DMS114 treated with DMSO at 0.1 percent for 48 hours (cell line): ENCODE measurements at regions not wholly inside any gene's neighbourhood (a gene's known extent, or its start where the extent isn't known, plus 50 kb on each side); places are given as distances from the start of the nearest gene placed in this dataset.

Experiments
- DNase-seq: peaks from one replicate; lab custom pipeline; 2025; ENCODE audit not compliant: unreplicated experiment; lab: John Stamatoyannopoulos, UW

DNA sequence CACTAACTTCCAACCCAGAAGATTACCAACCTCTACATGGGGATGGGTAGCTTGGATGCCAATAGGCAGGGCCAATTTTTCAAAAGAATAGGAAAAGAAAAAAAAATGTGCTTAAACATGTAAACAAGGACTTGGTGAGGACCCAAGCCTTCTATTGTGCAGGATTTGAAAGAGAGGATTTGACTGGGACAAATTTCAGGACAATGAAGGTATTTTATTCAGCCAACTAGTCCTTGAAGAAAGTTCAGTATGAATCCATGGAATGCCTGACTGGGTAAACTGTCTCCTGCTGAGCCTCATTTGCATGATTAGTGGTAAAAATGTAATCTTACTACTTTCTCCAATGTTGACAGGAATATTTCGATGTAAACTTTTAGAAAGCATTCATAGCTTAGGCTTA is 192.5 kb upstream of the RORB start:
- DNase-seq: no peak

DNA sequence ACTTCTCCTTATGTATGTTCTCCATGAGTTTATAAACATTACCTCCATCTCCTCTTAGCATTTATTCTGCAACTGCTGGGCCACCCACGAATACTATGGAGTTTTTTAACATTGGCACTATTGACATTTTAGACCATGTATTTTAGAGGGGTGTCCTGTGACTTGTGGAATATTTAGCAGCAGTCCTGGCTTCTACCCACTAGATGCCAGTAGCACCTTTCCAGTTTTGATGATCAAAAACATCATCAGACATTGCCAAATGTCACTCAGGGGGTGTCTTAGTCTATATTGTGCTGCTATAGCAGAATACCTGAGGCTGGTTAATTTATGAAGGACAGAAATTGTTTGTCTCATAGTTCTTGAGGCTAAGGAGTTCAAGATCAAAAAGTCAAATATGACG is 187.5 kb upstream of the RORB start:
- no peak for DNase-seq

DNA sequence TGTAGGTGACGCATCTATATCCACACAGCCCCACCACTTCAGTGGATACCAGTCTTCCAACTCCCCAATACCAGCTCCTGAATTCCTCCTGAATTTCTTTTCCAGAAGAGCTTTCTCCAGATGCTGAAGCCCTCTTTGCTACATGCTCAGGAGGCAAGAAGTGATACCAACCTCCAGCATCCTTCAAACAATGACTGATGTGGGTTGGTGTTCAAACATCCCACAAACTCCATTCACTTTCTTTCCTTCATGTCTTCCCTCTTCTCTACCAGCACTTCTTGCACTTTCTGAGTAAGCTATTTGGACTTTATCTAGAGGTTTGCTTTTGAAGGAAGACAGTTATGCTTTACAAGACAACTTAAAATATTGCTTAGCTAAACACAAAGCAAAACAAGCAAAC is 179.9 kb upstream of the RORB start:
- no peak for DNase-seq

DNA sequence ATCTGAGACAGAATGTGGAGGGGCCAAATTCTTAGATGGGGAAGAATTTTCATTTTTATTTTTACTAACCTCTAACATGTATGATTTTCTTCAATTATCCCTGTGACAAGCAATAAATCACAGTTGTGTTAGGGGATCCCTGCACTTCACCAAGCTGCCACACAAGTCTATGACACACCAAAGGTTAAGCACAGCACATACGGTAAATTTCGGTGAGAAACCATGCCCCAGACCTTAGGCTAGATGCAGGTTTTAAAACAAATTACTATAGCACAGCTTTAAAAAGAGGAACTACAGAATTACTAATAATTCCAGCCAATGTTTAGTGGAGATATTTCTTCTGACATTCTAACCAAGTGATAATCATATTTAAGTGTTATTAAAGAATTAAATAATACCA is 175.7 kb upstream of the RORB start:
- DNase-seq: no peak

DNA sequence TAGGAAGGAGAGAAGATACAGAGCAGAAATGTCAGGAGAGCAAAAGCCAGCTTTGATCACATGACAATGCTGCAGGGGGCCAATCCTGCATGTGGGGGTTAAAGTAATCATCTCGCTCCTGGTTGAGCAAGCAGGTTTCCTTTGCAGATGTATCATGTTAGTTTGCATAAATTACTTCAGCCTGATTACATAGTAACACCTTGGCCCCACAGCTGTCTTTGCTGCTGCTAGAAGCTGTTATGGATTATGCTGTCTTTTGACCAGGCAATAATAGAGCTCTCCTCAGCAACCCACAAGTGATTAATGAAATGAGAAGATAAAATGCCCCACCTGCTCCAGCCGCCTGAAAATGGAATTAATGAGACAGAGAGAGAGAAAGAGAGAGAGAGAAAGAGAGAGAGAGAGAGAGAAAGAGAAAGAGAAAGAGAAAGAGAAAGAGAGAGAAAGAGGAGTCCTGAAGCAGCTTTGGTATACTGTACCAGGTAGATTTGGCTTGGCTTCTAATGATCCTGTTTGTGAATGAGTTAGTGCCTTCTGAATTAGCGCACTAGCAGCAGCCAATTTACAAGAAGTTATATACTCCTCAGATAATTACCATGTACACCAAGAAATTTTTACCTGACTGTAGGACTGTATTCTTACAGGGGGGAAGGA is 174.3 kb upstream of the RORB start:
- no peak for DNase-seq

DNA sequence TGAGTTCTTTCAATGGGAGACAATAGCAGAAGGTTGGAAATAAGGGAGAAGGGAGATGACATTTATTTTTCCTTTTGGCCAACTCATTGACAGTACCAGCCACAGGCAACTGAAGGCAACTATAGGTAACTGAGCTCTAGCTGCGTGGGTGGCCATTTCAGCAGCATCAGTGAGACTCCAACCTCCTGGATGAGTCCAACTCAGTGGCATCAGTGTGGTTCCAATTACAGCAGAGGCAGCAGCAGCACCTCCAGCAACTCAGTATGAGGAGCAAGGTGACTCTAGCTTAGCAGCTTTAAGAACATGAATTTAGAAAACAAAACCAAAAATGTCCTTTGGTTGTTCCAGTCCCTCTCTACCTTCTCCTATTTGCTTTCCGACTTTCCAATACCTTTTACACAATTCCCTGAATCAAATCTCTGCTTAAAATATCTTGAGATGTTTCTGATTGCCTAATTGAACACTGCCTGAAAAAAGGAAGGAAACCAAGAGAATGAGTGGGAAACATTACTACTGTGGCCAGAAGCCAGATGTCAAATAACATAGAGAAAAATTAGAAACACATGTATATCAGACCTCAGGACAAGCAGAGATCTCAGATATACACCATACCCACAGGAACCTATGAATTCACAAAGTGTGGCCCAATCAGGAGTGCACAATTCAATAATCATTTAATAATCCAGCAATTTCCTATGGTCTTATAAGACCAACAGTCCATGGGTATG is 166.5 kb upstream of the RORB start:
- DNase-seq: no peak

DNA sequence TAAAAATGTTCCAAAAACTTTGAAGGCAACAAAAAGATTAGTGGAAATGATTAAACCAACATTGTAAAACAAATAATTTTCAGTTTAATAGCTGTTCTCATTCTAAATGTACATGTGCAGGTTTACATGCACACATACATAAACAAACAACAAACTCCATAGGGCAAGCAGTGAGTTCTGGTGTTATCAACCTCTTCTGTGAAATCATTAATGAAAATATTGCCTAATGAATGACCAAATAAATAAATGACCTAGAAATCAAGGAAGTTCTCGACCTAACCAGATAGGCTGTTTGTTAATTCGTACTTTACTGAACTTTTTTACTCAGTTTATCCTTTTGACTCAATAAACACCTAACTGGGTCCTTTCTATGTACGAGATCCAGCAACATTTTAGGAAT is 165.5 kb upstream of the RORB start:
- DNase-seq: no peak

DNA sequence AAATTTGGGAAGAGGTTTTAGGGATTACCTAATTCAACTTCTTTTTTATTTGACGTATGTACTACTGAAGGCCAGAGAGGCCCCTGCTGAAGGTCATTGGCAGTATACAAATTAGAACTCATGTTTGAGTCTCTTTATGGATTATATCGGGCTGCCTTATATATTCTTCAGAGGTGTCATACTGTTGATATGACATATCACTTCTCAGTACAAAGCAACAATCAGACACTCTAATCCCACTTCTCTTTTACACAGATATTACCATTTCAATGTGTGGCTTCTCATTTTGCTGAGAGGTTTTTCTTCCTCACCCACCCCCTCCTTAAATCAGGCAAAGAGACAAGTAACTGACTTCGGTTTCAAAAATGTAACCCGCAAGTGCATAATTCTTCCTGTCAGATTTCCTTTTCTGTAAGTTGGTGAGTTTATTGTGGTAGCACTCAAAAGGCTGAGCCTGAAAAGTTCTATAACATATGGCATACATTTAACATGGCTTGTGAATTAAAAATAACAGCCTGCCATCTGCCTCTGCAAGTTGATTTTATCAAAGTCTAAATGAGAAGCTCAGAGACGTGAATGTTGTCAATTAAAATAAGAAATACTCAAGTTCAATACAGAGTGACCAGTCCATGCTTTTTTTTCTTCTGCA is 163.6 kb upstream of the RORB start:
- DNase-seq: no peak

DNA sequence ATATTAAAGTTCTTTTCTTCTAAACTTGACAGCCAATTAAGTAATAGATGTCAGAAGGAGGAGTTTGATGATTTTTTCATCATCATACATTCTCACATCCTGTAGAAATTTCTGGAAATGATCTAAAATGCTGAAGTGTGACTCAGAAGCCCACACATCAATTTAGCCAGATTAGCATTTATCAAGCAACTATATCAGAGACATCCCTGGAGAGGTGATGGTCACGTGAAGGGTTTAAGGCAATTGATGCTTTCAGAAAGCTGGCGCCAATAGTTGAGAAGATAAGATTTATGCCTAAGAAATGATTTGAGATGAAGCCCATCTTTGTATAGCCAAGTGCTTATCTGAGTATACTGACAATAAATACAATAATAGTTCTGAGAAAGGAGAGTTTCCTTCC is 162.9 kb upstream of the RORB start:
- DNase-seq: no peak

DNA sequence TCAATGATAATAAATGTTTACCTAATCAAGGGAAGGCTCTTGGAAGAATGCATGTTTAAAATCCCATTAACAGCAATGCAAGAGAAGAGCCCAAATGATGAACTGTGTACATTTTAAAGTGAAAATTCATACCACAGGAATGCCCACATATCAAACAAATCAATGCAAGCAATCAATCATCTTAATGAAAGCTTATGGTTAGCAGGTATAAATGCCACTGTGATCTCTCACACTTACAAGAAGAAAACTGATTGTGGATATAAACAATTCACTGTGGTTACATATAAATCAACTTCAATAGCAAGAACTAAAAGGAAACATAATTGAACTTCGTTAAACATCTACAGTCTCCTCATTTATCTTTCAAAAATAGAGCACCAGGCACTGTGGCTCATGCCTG is 161.0 kb upstream of the RORB start:
- no peak for DNase-seq

DNA sequence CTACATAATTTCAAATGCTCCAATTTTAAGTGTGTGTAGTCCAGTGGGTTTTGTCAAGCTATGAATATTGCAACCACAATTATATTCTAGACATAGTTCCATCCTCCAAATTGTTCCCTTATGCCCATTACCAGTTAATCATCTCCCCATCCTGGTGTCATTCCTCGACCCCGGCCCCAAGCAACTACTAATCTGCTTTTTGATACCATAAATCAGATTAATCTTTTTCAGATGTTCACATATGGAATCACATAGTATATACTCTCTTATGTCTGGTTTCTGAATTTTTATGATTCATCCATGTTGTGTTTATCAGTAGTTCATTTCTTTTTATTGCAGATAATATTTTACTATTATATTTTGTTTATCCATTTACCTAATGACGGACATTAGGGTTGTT is 148.4 kb upstream of the RORB start:
- no peak for DNase-seq

DNA sequence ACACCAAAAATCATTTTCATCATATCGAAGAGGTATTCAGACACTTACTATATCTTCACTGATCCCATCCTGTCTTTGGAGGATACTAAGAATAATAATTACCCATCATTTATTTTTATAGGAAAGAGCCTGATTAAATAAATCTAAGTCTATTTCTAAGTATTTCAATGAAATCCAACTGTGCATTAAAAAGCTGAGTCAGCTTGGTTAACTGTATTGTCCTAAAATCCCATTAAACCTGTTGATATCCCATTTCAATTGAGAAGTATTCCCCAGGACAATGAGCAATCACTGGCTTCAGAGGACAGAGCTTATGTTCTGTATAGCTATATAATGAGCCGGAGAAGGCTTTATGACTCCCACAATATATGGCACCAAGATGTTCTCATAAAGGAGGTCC is 142.0 kb upstream of the RORB start:
- DNase-seq: no peak

DNA sequence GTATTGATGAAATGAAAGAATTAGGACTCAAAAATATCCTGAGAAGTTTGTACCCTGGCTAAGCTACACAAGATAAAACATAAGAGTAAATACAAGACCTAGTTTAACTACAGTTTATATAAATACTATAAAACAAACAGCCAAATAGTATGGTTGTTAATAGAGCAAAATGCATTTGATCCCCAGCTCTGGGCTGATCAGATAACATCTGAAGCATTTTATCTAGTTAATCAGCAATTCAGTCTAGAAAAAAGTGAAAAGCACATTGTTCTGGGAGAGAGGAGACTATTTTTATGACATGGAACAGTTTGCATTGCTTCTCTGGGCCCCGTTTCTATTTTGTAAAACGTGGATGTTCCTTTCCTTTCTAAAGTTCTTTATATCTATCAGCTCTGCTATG is 139.6 kb upstream of the RORB start:
- DNase-seq: no peak

DNA sequence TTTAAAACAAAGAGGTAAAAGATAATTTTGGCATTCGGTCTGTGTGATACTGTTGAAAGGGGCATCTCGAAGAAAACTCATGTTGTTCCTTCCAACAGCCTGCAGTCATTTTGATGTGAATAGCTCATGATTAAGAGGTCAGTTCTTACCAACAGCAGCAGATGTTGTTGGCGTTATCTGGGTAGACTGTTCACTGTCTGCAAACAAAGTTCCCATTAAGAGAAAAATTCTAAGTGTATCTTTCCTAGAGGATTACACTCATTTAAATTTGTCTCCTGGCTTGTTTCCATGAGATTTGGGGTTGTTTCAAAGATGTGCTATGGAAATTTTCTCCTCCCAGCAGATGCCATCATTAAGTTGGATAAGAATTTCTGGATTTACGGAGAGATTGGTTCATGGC is 138.2 kb upstream of the RORB start:
- no peak for DNase-seq

DNA sequence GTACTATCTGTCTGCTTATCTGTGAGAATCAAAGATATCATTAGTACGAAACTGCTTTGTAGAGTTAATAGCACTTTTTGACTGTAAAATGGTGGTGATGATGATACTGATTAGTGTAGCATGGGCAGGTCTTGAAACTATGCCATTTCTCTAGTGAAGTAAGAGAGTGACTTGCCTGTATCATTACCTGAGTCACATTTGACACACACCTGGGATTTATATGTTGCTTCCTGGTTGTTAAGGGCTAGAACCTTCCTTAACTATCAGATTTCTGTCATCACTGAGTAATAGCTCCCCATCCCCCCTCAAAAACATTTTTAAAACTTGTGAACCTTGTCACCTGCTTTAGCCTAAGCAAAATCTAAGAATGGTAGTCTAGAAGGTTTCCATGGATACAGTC is 135.6 kb upstream of the RORB start:
- DNase-seq: no peak

DNA sequence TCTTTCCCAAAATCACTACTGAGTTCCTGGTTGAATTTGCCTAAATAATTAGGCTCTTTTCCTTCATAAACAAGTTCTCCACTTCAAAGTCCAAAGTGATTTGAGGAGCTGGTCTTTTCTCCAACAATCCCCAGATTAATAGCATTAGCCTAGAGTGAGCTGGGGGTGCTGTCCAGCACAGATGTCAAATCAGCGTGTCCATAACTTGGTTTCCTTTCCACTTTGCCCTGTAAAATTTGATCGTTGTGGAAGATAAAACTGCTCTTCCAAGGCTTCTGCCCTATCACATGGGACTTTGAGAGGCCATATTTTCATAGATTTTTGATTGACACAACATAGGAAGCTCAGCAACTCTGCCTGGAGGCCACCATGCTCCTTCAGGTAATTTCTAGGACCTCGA is 134.7 kb upstream of the RORB start:
- no peak for DNase-seq

DNA sequence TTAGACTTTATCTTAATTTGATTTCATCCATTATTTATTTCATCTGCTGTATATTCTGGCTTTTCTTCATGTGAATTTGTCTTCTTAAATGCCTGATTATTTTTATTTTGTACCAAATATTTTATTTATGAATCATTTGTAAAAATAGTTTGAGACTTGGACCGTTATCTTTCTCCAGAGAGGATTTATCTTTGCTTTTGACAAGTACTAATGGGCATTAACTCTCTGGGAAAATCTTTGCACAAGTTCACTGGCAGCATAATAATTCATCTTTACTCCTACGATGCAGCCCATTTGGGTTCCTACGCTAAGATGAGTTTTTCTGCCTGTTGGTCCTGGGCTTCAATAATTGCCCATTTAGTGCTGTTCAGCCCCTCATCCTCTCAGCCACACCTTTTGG is 131.0 kb upstream of the RORB start:
- DNase-seq: no peak

DNA sequence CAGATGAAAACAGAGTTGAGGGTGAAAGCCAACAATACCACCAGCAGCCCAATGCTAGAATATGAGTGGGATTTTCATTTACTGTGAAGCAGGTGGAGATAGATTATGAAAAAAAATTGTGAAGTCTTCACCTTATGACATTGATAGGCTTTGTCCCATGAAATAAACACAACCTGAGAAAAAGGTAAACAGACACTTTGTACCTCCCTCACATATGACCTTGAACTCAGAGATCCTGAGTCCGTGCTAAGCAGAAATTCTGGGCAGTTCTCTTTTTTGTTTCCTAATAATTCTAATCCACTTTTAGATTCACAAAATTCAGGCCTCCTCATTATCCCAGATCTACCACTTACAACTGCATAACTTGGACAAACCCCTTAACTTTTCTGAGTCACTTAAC is 127.3 kb upstream of the RORB start:
- no peak for DNase-seq

DNA sequence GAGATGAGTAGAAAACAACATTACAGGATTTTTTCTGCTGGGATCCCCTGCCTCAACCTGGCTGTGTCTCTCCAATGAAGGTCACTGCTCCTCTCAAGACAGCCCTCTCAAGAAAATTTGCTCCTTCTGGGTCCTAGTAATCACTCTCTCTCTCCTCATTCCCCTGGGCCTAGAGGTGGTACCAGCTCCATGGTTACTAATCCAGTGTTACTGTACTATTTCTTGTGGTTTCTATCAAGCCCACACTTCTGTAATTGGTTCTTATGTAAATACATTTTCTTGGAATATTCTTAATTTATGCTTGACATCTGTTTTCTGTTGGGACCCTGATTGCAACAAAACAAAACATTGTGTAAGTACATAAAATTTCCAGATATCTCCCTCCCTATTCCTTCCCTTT is 123.8 kb upstream of the RORB start:
- no peak for DNase-seq

DNA sequence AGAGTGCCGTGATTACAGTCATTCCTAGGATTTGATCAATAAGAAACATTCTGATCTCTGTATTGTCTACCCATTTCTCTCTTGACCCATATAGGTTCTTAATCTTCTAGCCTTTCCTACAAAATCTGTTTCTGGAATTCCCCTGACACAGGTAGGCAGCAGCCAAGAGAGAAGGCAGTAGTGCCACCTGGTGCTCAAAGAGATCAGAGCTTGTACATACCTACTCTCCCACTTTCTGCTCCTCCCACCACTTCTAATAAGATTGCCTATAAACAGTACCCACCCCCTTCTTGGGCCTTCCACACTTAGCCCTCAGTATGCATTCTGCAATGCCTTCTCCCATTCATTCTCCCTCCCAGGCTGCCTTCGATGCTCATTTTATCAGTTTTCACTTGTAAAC is 117.4 kb upstream of the RORB start:
- no peak for DNase-seq

DNA sequence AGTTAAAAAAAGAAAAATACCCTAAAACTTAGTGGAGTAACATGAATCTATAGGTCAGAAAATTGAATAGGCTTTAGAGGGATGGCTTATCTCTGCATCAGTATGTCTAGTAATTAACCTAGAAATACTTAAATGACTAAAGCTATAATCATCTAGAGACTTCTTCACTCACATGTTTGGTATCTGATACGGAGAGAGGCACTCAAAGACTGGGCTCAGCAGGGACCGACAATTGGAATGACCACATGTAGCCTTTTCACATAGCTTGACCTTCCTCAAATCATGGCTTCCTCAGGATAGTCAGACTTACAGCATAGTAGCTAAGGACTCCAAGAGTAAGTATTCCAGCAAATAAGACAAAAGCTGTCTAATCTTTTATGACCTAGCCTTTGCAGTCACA is 105.3 kb upstream of the RORB start:
- DNase-seq: no peak

DNA sequence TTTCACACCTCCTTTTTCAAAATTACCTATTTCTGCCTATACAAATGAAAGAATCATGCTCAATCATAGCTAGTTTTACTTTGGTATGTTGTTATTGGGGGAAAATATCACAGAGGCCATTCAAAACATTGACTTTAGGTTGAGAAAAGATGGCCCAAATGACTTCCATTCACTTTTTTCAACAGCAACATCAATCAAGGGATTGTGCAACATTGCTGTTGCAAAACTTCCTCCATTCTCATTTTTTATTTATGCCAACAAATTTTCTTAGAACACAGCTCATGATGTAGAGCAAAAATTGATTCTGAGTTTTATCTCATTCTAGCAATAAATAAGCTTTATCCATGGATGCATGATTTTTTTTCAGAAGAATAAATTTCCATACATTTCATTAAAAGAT is 93.6 kb upstream of the RORB start:
- DNase-seq: no peak

DNA sequence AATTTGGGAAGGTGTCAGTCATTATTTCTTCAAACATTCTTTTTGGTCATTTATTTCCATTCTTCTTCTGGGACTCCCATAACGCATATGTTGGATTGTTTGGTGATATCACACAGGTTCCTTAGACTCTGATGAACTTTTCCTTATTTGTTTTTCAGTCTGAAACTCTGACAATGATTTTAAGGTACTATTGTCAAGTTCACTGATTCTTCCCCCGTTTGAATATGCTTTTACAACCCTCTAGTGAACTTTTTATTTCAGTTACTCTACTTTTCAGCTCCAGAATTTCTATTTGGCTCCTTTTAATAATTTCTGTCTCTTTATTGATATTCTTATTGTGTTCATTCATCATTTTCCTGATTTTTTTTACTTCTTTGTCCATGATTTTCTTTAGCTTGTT is 92.5 kb upstream of the RORB start:
- no peak for DNase-seq
